HG02610 (cell line): ENCODE measurements at regions not wholly inside any gene's neighbourhood (a gene's known extent, or its start where the extent isn't known, plus 50 kb on each side); places are given as distances from the start of the nearest gene placed in this dataset.

ENCODE experiments used
- ATAC-seq: cut with Tn5 transposase; IDR thresholded peaks from one replicate; pipeline ENCODE4 v1.9.1; 2021; ENCODE audit warnings: mild to moderate bottlenecking, moderate library complexity; ENCODE audit not compliant: unreplicated experiment

- no peak for ATAC-seq
Observed at GRCh38 chr5:56358046-56358445, 124.9 kb upstream of the ANKRD55 start.

GRCh38 chr5:56357426-56357825 lies 124.3 kb upstream of the ANKRD55 start:
- no peak for ATAC-seq

- no peak for ATAC-seq
Observed at GRCh38 chr5:56356836-56357160, 123.7 kb upstream of the ANKRD55 start.

- ATAC-seq, result no peak
Observed at GRCh38 chr5:56356121-56356835, 123.1 kb upstream of the ANKRD55 start.

DNA sequence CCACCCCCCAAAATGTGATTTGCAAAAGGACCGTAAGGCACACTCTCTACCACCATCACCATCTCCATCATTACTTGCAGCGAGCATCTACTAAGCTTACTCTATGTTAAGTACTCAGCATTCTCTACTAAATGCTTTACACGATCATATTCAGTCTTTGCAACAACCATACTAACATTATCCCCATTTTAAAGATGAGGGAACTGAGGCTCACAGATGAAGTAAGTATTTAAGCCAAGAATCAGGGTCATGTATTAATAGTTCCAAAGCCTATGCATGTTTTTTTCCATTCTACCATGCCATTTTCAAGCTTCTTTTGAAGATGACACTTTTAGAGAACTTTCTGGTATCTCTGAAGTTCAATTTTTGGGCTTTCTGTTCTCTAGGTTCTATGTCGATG lies 121.7 kb upstream of the ANKRD55 start:
- ATAC-seq, result no peak

DNA sequence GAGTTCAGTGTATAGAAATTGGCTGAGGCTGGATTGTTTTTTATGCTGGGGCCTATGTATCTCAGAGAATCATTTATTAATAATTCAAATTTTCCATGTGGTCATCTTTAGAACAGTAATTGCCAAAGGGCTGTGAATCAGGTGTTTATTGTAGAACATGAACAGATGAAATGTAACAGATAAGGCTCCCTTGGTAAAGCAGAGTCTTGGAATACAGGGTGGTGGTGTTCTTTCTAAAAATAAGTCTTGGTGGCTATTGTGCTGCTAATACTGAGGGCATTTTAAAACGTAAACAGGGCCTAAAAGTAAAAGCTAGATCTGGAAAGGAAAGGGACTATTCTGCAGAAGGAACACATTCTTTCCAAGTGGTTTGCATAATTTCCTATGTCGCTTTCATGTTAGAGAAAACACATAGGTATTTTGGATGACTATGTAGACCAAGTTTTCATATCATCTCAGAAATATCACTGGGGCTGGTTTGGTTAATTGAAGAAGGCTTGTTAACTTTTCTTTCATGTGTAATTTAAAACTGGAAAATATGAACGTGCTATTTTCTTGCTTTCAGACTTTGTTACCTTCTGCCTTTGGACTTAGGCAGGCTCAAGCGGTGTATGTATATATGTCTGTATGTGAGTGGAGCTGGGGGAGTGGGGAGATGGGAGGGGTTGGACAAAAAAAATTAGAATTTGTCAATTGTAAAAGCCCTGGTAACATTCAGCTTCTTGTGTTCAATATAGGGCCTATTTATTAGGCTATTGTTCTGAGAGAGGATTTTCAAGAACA lies 119.9 kb upstream of the ANKRD55 start:
- ATAC-seq, result no peak

GRCh38 chr5:56350597-56351170 lies 117.6 kb upstream of the ANKRD55 start:
- ATAC-seq, result no peak

- ATAC-seq, result no peak
Observed at GRCh38 chr5:56350011-56350596, 117.0 kb upstream of the ANKRD55 start.

DNA sequence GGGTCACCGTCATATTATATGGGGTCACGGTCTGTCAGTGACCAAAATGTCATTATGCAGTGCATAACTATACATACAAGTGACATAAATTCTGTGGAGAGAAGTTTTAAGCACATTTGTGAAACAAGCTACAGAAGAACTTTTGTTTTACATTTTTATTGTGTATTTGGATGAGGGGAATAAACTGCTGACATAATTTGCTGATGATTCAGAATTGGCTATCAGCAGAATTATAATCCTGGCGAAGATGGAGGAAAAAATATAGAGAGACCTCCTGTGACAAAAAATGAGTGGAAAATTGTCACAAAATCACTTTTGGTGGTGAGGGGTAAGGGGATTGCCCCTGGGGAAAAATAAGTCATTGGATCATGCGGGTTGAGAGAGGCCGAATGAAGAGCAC lies 116.3 kb upstream of the ANKRD55 start:
- ATAC-seq, result no peak

- ATAC-seq, result no peak
Observed at GRCh38 chr5:56346741-56347535, 113.8 kb upstream of the ANKRD55 start.

DNA sequence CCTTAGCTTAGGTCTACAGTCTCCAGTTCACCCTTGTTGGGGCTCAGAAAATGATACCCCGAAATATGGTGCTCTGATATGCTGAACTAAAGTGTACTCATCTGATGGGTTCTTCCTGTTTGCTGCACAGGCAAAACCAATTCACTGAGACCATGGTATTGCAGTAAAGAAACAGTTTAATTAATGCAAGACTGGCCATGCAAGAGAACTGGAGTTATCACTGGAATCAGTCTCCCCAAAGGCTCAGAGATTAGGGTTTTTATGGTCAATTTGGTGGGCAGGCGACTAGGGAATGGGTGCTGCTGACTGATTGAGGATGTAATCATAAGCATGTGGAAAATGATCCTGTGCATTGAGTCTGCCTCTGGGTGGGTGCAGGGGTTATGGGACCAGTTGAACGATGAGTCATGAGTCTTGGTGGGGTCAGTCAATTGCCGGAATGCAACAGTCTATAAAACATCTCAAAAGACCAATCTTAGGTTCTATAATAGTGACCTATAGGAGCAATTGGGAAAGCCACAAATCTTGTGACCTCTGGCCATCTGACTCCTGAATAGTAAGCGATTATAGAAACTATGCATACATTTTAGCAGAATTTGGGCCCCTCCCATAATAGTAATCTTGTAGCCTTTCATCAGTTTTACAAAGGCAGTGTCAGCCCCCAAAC lies 113.0 kb upstream of the ANKRD55 start:
- ATAC-seq, result no peak

DNA sequence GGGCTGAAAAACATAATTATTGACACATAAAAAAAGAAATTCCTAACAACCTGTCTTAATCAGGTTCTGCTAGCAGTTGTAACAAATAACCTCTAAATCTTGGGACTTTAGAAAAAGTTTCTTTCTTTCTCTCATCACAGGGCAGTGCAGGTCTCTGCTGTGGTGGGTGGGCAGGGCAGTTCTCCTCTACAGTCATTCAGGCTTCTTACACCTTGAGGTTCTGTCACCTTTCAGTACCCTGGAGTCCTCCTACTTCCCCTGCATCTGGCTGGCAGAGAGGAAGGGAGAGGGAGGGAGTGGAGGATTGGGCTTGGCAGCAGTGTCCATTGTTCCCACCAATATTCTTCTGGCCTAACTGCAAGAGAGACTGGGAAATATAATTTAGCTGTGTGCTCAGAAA lies 112.2 kb upstream of the ANKRD55 start:
- ATAC-seq, result no peak

GRCh38 chr5:56344594-56344993 lies 111.5 kb upstream of the ANKRD55 start:
- ATAC-seq, result no peak

- no peak for ATAC-seq
Observed at GRCh38 chr5:56343988-56344387, 110.9 kb upstream of the ANKRD55 start.

DNA sequence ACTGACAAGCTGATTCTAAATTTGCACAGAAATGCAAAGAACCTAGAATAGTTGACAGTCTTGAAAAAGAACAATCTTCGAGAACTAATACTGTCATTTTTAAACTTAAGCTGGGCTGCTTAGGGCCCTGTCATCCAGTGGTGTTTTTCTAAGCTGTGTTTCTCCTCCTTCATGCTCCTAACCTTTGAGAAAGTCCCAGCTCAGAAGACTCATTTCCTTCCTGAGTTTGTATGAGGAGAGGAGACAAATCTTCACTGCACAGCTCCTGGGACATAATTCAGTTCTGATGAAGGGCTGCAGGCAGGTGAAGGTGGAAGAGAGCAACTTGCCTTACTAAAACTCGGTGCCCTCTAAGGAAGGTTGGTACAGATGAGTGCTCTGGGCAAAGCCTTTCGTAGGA lies 109.5 kb upstream of the ANKRD55 start:
- ATAC-seq, result no peak

DNA sequence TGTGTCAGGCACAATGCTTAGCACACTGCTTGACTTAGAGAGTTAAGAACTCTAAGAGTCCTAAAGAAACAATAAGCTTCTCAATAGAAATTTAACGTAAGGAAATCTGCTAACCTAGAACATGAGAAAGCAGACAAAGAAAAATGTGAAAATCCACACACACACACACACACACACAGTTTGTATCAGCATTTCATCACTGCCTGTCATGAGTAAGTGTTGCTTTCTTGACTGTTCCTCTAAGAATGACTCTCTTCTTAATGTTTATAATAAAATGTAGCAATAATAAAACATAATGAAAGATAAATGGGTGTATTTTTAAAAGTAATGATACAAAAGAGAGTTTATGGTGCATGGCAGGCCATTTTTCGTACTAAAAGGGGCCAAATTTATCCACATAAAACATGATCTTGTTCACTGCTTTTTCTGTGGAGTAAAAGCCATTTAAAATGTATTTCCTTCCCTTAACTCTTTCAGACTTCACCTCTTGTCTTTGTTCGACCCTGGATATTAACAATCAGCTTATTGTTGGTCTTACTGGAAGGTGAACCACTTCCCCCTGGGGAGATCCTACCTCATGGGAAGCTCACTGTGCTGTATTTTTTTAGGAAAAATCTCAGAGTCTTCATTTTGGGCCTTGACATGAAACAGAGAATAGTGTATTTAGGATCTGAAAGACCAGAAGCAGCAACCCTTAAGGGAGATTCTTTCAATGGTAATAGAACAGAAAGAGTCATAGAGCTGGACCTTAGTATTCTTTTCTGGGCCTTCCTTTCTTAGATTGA lies 107.3 kb upstream of the ANKRD55 start:
- no peak for ATAC-seq

GRCh38 chr5:56339732-56340131 lies 106.6 kb upstream of the ANKRD55 start:
- no peak for ATAC-seq

DNA sequence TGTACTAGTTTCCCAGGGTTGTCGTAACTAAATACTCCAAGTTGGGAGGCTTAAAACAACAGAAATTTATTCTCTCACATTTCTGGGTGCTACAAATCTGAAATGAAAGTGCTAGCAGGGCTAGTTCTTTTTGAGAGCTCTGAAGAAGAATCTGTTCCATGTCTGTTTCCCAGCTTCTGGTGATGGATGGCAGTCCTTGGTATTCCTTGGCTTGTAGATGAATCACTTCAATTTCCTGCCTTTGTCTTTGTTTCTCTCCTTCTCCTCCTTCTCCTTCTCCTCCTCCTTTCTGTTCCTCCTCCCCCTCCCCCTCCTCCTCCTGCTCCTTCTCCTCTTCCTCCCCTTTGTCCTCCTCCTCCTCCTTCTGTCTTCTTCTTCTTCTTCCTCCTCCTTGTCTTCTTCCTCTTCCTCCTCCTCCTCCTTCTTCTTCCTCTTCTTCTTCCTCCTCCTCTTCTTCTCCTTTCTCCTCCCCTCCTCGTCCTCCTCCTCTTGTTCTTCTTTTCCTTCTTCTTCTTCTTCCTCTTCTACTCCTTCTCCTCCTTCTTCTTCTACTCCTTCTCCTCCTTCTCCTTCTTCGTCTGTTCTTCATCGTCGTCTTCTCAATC lies 104.7 kb upstream of the ANKRD55 start:
- no peak for ATAC-seq

DNA sequence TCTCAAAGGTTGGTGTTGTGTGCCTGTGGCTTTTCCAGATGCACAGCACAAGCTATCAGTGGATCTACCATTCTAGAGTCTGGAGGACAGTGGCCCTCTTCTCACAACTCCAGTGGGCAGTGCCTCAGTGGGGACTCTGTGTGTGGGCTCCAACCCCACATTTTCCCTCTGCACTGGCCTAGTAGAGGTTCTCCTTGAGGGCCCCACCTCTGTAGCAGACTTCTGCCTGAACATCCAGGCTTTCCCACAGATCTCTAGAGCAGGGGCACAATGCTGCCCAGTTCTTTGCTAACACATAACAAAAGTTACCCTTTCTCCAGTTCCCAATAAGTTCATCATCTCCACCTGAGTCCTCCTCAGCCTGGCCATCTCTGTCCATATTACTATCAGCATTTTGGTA lies 102.1 kb upstream of the ANKRD55 start:
- ATAC-seq, result no peak
